ENCODE measurements at regions not wholly inside any gene's neighbourhood (a gene's known extent, or its start where the extent isn't known, plus 50 kb on each side); places are given as distances from the start of the nearest gene placed in this dataset.
"Not testable (repeated sequence)": the region's sequence is repeated elsewhere in the genome, so short reads cannot be mapped to it uniquely, and the experiment has no call there.

DNA sequence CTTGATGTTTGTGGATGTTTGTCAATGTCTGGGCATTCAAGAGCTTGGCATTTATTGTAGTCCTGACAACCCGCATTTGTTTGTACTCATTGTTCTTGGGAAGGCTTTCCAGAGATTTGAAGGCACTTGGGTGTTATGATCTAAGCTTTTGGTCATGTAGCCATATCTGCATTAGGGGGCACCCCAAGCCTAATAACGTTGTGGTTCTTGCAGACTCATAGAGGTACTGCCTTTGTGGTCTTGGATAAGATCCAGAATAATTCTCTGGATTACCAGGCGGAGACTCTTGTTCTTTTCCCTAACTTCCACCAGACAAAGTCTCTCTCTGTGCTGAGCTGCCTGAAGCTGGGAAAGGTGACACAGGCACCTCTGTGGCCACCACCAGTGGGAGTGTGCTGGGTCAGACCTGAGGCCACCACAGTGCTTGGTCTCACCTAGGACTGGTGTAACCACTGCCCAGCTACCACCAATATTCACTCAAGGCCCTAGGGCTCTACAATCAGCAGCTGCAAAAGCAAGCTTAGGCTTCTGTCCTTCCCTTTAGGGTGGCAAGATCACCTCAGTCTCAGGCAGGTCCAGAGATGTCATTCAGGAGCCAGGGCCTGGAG is 144.4 kb upstream of the TAS2R1 start:
- no peak for DNase-seq (ENCODE audit: extremely low spot score)
- TF ChIP-seq SP1 (IDR thresholded peaks at IDR 0.05), result no peak
- POLR2A ChIA-PET, result no interaction called here
- CTCF ChIA-PET, result no interaction called here

DNA sequence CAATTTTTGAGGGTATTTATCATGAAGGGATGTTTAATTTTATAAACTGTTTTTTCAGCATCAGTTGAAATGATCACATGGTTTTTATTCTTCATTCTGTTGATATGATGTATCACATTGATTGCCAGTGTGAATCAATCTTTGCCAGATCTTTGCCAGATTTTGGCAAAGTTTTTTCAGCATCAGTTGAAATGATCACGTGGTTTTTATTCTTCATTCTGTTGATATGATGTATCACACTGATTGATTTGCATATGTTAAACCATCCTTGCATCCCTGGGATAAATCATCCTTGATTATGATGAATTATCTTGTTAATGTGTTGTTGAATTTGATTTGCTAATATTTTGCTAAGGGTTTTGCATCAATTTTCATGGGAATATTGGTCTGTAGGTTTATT is 140.9 kb upstream of the TAS2R1 start:
- no peak for TF ChIP-seq ELF4 (IDR thresholded peaks at IDR 0.05)
- no peak for TF ChIP-seq L3MBTL2 (conservative IDR thresholded peaks at IDR 0.05)
- no peak for TF ChIP-seq ZNF384 (IDR thresholded peaks at IDR 0.05)
- no peak for TF ChIP-seq NFRKB (IDR thresholded peaks at IDR 0.05)
- no peak for TF ChIP-seq FOXA1 (IDR thresholded peaks at IDR 0.05)
- no peak for TF ChIP-seq SP1 (IDR thresholded peaks at IDR 0.05)
- no peak for TF ChIP-seq HDGF (IDR thresholded peaks at IDR 0.05; ENCODE audit: borderline replicate concordance)
- TF ChIP-seq FOXK2 (IDR thresholded peaks at IDR 0.05), result no peak
- no peak for TF ChIP-seq BHLHE40 (IDR thresholded peaks at IDR 0.05; ENCODE audit: borderline replicate concordance)
- TF ChIP-seq FOXM1 (IDR thresholded peaks at IDR 0.05; ENCODE audit: borderline replicate concordance), result no peak
- no peak for TF ChIP-seq ARNT (IDR thresholded peaks at IDR 0.05)
- no peak for TF ChIP-seq CTBP1 (IDR thresholded peaks at IDR 0.05; ENCODE audit: borderline replicate concordance)
- no peak for TF ChIP-seq SUZ12 (IDR thresholded peaks at IDR 0.05)
- no peak for TF ChIP-seq TARDBP (IDR thresholded peaks at IDR 0.05)
- TF ChIP-seq LEF1 (IDR thresholded peaks at IDR 0.05; ENCODE audit: borderline replicate concordance), result no peak
- TF ChIP-seq, protein P1, sequence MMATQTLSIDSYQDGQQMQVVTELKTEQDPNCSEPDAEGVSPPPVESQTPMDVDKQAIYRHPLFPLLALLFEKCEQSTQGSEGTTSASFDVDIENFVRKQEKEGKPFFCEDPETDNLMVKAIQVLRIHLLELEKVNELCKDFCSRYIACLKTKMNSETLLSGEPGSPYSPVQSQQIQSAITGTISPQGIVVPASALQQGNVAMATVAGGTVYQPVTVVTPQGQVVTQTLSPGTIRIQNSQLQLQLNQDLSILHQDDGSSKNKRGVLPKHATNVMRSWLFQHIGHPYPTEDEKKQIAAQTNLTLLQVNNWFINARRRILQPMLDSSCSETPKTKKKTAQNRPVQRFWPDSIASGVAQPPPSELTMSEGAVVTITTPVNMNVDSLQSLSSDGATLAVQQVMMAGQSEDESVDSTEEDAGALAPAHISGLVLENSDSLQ (IDR thresholded peaks at IDR 0.05), result no peak
- CTCF ChIA-PET, result no interaction called here
- DNase-seq (ENCODE audit: extremely low spot score), result no peak
- POLR2A ChIA-PET, result no interaction called here

DNA sequence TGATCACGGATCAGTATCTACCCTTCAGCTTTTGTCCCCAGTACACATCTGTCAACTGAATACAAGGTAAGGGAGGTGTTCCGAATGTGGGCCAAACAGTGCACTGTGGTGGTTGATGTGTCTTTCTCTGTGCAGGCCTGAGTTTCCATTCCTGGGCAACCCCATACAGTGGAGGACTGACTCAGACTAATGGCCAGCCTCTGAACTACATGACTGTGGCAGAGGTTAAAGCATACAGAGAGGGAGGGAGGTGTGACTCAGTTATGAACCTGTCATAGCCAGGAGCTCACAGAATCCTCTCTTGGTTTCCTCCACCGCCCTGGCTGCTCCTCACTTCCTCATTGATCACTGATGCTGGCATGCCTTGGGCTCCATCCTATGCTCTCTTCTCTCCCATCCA is 136.4 kb upstream of the TAS2R1 start:
- ChIA-PET POLR2A (no interaction called here), CTCF (no interaction called here)
- DNase-seq (ENCODE audit: extremely low spot score), result no peak
- TF ChIP-seq SUZ12 (IDR thresholded peaks at IDR 0.05), result no peak
- TF ChIP-seq ZNF384 (IDR thresholded peaks at IDR 0.05), result no peak
- TF ChIP-seq HDGF (IDR thresholded peaks at IDR 0.05; ENCODE audit: borderline replicate concordance), result no peak
- no peak for TF ChIP-seq ARNT (IDR thresholded peaks at IDR 0.05)
- no peak for TF ChIP-seq LEF1 (IDR thresholded peaks at IDR 0.05; ENCODE audit: borderline replicate concordance)
- no peak for TF ChIP-seq FOXM1 (IDR thresholded peaks at IDR 0.05; ENCODE audit: borderline replicate concordance)
- TF ChIP-seq BHLHE40 (IDR thresholded peaks at IDR 0.05; ENCODE audit: borderline replicate concordance), result no peak
- TF ChIP-seq L3MBTL2 (conservative IDR thresholded peaks at IDR 0.05), result no peak
- TF ChIP-seq ELF4 (IDR thresholded peaks at IDR 0.05), result no peak
- no peak for TF ChIP-seq CTBP1 (IDR thresholded peaks at IDR 0.05; ENCODE audit: borderline replicate concordance)
- TF ChIP-seq SP1 (IDR thresholded peaks at IDR 0.05), result no peak
- TF ChIP-seq TARDBP (IDR thresholded peaks at IDR 0.05), result no peak
- TF ChIP-seq, protein P1 (IDR thresholded peaks at IDR 0.05), result no peak
- TF ChIP-seq NFRKB (IDR thresholded peaks at IDR 0.05), result no peak
- no peak for TF ChIP-seq FOXK2 (IDR thresholded peaks at IDR 0.05)
- TF ChIP-seq FOXA1 (IDR thresholded peaks at IDR 0.05), result no peak

DNA sequence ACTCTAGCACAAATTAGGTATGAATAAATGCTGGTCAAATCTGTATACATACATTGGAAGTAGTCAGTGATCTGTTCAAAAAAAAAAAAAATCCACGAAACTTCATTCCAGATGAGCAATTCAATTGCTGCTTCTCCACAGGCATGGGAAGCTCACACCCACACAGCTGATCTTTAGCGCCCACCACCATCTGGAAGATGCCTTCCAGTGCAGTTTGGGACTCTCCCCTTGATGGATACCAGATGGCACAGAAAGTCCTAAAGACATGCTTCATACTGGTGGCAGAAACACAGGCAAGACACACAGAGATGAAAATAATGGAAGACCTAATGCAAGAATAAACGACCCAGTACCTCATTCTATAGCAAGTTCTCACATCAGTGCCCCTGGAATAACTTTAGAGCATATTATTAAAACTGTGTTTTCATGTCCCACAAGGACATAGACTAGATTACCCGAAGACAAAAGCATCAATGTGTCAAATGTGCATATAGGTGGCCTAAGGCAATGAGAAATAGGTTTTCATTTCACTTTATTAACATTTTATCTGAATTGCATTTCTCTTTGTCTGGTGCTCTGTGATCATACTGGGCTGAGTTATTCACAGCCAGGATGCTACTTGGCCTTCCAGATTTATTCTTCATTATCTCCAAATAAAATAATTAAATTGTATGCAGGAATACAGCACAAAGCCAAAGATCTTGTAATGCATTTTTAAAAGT is 135.4 kb upstream of the TAS2R1 start:
- CTCF ChIA-PET, result no interaction called here
- POLR2A ChIA-PET, result no interaction called here
- DNase-seq (ENCODE audit: extremely low spot score), result no peak
- TF ChIP-seq ELF4 (IDR thresholded peaks at IDR 0.05) (no peak), CTBP1 (IDR thresholded peaks at IDR 0.05; ENCODE audit: borderline replicate concordance) (no peak), BHLHE40 (IDR thresholded peaks at IDR 0.05; ENCODE audit: borderline replicate concordance) (no peak), HDGF (IDR thresholded peaks at IDR 0.05; ENCODE audit: borderline replicate concordance) (no peak), FOXM1 (IDR thresholded peaks at IDR 0.05; ENCODE audit: borderline replicate concordance) (no peak), NFRKB (IDR thresholded peaks at IDR 0.05) (no peak), FOXA1 (IDR thresholded peaks at IDR 0.05) (no peak), FOXK2 (IDR thresholded peaks at IDR 0.05) (no peak), SP1 (IDR thresholded peaks at IDR 0.05) (no peak), LEF1 (IDR thresholded peaks at IDR 0.05; ENCODE audit: borderline replicate concordance) (no peak), ARNT (IDR thresholded peaks at IDR 0.05) (no peak), L3MBTL2 (conservative IDR thresholded peaks at IDR 0.05) (no peak), ZNF384 (IDR thresholded peaks at IDR 0.05) (no peak), TARDBP (IDR thresholded peaks at IDR 0.05) (no peak), SUZ12 (IDR thresholded peaks at IDR 0.05) (no peak)
- TF ChIP-seq, protein P1 (IDR thresholded peaks at IDR 0.05), result no peak

DNA sequence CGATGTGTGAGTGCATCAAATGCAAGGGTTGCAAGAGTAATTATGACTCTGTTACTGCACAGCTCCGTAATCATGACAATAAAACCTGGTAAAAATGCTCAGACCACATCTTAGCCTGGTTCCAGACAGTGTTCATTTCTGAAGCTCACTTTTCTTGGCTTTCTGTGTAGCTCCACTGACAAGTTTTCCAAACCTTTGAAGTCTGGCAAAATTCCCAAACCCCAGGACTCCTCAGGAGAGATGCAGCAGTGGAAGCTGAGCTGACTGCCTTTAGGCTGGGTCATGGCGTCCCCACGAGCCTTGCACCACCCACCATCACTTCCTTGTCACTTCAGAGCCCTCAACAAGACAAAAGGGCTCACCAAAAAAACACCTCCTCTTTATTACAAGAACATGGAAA is 131.6 kb upstream of the TAS2R1 start:
- ChIA-PET POLR2A (no interaction called here), CTCF (no interaction called here)
- no peak for DNase-seq (ENCODE audit: extremely low spot score)
- no peak for TF ChIP-seq FOXA1 (IDR thresholded peaks at IDR 0.05)
- no peak for TF ChIP-seq ARNT (IDR thresholded peaks at IDR 0.05)
- TF ChIP-seq BHLHE40 (IDR thresholded peaks at IDR 0.05; ENCODE audit: borderline replicate concordance), result no peak
- TF ChIP-seq L3MBTL2 (conservative IDR thresholded peaks at IDR 0.05), result no peak
- TF ChIP-seq ELF4 (IDR thresholded peaks at IDR 0.05), result no peak
- TF ChIP-seq SUZ12 (IDR thresholded peaks at IDR 0.05), result no peak
- TF ChIP-seq NFRKB (IDR thresholded peaks at IDR 0.05), result no peak
- TF ChIP-seq SP1 (IDR thresholded peaks at IDR 0.05), result no peak
- no peak for TF ChIP-seq ZNF384 (IDR thresholded peaks at IDR 0.05)
- TF ChIP-seq HDGF (IDR thresholded peaks at IDR 0.05; ENCODE audit: borderline replicate concordance), result no peak
- TF ChIP-seq FOXK2 (IDR thresholded peaks at IDR 0.05), result no peak
- no peak for TF ChIP-seq FOXM1 (IDR thresholded peaks at IDR 0.05; ENCODE audit: borderline replicate concordance)
- no peak for TF ChIP-seq LEF1 (IDR thresholded peaks at IDR 0.05; ENCODE audit: borderline replicate concordance)
- TF ChIP-seq, protein P1 (IDR thresholded peaks at IDR 0.05), result no peak
- no peak for TF ChIP-seq CTBP1 (IDR thresholded peaks at IDR 0.05; ENCODE audit: borderline replicate concordance)
- TF ChIP-seq TARDBP (IDR thresholded peaks at IDR 0.05), result no peak

DNA sequence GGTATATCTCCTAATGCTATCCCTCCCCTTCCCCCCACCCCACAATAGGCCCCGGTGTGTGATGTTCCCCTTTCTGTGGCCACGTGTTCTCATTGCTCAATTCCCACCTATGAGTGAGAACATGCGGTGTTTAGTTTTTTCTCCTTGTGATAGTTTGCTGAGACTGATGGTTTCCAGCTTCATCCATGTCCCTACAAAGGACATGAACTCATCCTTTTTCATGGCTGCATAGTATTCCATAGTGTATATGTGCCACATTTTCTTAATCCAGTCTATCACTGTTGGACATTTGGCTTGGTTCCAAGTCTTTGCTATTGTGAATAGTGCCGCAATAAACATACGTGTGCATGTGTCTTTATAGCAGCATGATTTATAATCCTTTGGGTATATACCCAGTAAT is 122.5 kb upstream of the TAS2R1 start:
- CTCF ChIA-PET; POLR2A ChIA-PET; DNase-seq (ENCODE audit: extremely low spot score): not testable (repeated sequence)
